Immature natural killer cell (primary cell): ENCODE measurements at regions not wholly inside any gene's neighbourhood (a gene's known extent, or its start where the extent isn't known, plus 50 kb on each side); places are given as distances from the start of the nearest gene placed in this dataset.

Source experiments
- DNase-seq, 3 donors: peaks; one replicate each; pipeline ENCODE4 v3.0.0; 2022; ENCODE audit warnings: mixed read lengths in 1 of 3
- H3K27ac Mint-ChIP-seq, 6 donors: one replicate each; pipeline ENCODE4 v1.8.0; 2020; ENCODE audit warnings: mixed read lengths in 6 of 6, mild to moderate bottlenecking in 5 of 6, inconsistent platforms in 4 of 6, moderate library complexity in 3 of 6
- H3K27me3 Mint-ChIP-seq, 3 donors: one replicate each; pipeline ENCODE4 v1.8.0; 2020 to 2021; ENCODE audit warnings: low read depth in 3 of 3, mild to moderate bottlenecking in 3 of 3, mixed read lengths in 3 of 3, moderate library complexity in 3 of 3, inconsistent platforms in 1 of 3
- H3K36me3 Mint-ChIP-seq, 3 donors: one replicate each; pipeline ENCODE4 v1.8.0; 2020; ENCODE audit warnings: mixed read lengths in 3 of 3, inconsistent platforms in 2 of 3, mild to moderate bottlenecking in 2 of 3
- H3K4me1 Mint-ChIP-seq, 2 donors: one replicate each; pipeline ENCODE4 v1.8.0; 2020; ENCODE audit warnings: inconsistent platforms in 2 of 2, mild to moderate bottlenecking in 2 of 2, mixed read lengths in 2 of 2, moderate library complexity in 1 of 2
- H3K4me3 Mint-ChIP-seq, 5 donors: one replicate each; pipeline ENCODE4 v1.8.0; 2020; ENCODE audit warnings: mild to moderate bottlenecking in 5 of 5, mixed read lengths in 5 of 5, inconsistent platforms in 3 of 5, moderate library complexity in 3 of 5
- H3K9me3 Mint-ChIP-seq, 6 donors: one replicate each; pipeline ENCODE4 v1.8.0; 2020; ENCODE audit warnings: mild to moderate bottlenecking in 6 of 6, mixed read lengths in 6 of 6, inconsistent platforms in 4 of 6, moderate library complexity in 3 of 6

GRCh38 chr5:162209005-162209605 is 141.5 kb downstream of the GABRG2 start:
- Mint-ChIP-seq H3K36me3 (no peaks in the 10 kb centered on the region), H3K27ac (no peak overlapping the region), H3K27me3 (peaks cover 0 to 4% (median 1%) of the 10 kb centered on the region in 3 donors), H3K9me3 (peaks cover 0 to 15% (median 3%) of the 10 kb centered on the region in 6 donors), H3K4me3 (no peak overlapping the region), H3K4me1 (no peaks in the 10 kb centered on the region)
- DNase-seq = peak in 2 of 3 donors; percentile 11 to 12

GRCh38 chr5:162214551-162214950 is 147.0 kb downstream of the GABRG2 start:
- H3K4me3 Mint-ChIP-seq = no peak overlapping the region
- DNase-seq = no peak
- no peaks in the 10 kb centered on the region for H3K36me3 Mint-ChIP-seq
- no peaks in the 10 kb centered on the region for H3K4me1 Mint-ChIP-seq
- H3K9me3 Mint-ChIP-seq = peaks cover 0 to 15% (median 4%) of the 10 kb centered on the region in 6 donors
- H3K27ac Mint-ChIP-seq = no peak overlapping the region
- peaks cover 0 to 1% (median 0%) of the 10 kb centered on the region in 3 donors for H3K27me3 Mint-ChIP-seq

GRCh38 chr5:162217037-162217436 is 149.5 kb downstream of the GABRG2 start:
- H3K4me1 Mint-ChIP-seq = no peaks in the 10 kb centered on the region
- H3K27ac Mint-ChIP-seq = no peak overlapping the region
- H3K9me3 Mint-ChIP-seq = peaks cover 0 to 21% (median 7%) of the 10 kb centered on the region in 6 donors
- no peaks in the 10 kb centered on the region for H3K36me3 Mint-ChIP-seq
- H3K27me3 Mint-ChIP-seq = peaks cover 0 to 5% (median 0%) of the 10 kb centered on the region in 3 donors
- H3K4me3 Mint-ChIP-seq = no peak overlapping the region
- no peak for DNase-seq

- Mint-ChIP-seq H3K27ac (no peak overlapping the region), H3K36me3 (no peaks in the 10 kb centered on the region), H3K27me3 (peaks cover 0 to 3% (median 0%) of the 10 kb centered on the region in 3 donors), H3K4me3 (no peak overlapping the region), H3K9me3 (peaks cover 0 to 17% (median 9%) of the 10 kb centered on the region in 6 donors), H3K4me1 (no peaks in the 10 kb centered on the region)
- no peak for DNase-seq
These were observed 154.3 kb downstream of the GABRG2 start for GRCh38 chr5:162221910-162222309.

GRCh38 chr5:162227075-162227474 is 159.5 kb downstream of the GABRG2 start:
- Mint-ChIP-seq H3K4me1 (no peaks in the 10 kb centered on the region), H3K4me3 (no peak overlapping the region), H3K9me3 (peaks cover 0 to 27% (median 5%) of the 10 kb centered on the region in 6 donors), H3K27ac (no peak overlapping the region), H3K27me3 (no peaks in the 10 kb centered on the region), H3K36me3 (peaks cover 0 to 3% (median 0%) of the 10 kb centered on the region in 3 donors)
- DNase-seq = no peak

- no peak overlapping the region for H3K27ac Mint-ChIP-seq
- no peaks in the 10 kb centered on the region for H3K4me1 Mint-ChIP-seq
- DNase-seq = no peak
These were observed 162.8 kb downstream of the GABRG2 start for GRCh38 chr5:162230348-162230747.

GRCh38 chr5:162231522-162231921 is 163.9 kb downstream of the GABRG2 start:
- H3K27ac Mint-ChIP-seq = no peak overlapping the region
- no peaks in the 10 kb centered on the region for H3K27me3 Mint-ChIP-seq
- H3K4me3 Mint-ChIP-seq = no peak overlapping the region
- no peaks in the 10 kb centered on the region for H3K4me1 Mint-ChIP-seq
- peaks cover 4 to 46% (median 11%) of the 10 kb centered on the region in 6 donors for H3K9me3 Mint-ChIP-seq
- peaks cover 0 to 3% (median 0%) of the 10 kb centered on the region in 3 donors for H3K36me3 Mint-ChIP-seq
- DNase-seq = no peak

More at GRCh38 chr5:162230348-162230747, 162.8 kb downstream of the GABRG2 start:
- H3K36me3 Mint-ChIP-seq = peaks cover 0 to 3% (median 0%) of the 10 kb centered on the region in 3 donors
- no peaks in the 10 kb centered on the region for H3K27me3 Mint-ChIP-seq
- H3K4me3 Mint-ChIP-seq = no peak overlapping the region
- H3K9me3 Mint-ChIP-seq = peaks cover 2 to 39% (median 10%) of the 10 kb centered on the region in 6 donors

- Mint-ChIP-seq H3K27ac (no peak overlapping the region), H3K36me3 (no peaks in the 10 kb centered on the region), H3K4me1 (no peaks in the 10 kb centered on the region), H3K4me3 (no peak overlapping the region), H3K27me3 (peaks cover 0 to 4% (median 0%) of the 10 kb centered on the region in 3 donors), H3K9me3 (peaks cover 4 to 20% (median 11%) of the 10 kb centered on the region in 6 donors)
- DNase-seq = no peak
These were observed 173.2 kb downstream of the GABRG2 start for GRCh38 chr5:162240734-162241133.

GRCh38 chr5:162242416-162242815 is 174.8 kb downstream of the GABRG2 start:
- Mint-ChIP-seq H3K4me1 (no peaks in the 10 kb centered on the region), H3K27ac (no peak overlapping the region), H3K27me3 (peaks cover 0 to 4% (median 0%) of the 10 kb centered on the region in 3 donors), H3K4me3 (no peak overlapping the region), H3K9me3 (peaks cover 0 to 11% (median 4%) of the 10 kb centered on the region in 6 donors), H3K36me3 (no peaks in the 10 kb centered on the region)
- DNase-seq = no peak

- H3K27ac Mint-ChIP-seq = no peak overlapping the region
- H3K4me1 Mint-ChIP-seq = no peaks in the 10 kb centered on the region
- no peak for DNase-seq
- H3K27me3 Mint-ChIP-seq = peaks cover 0 to 4% (median 0%) of the 10 kb centered on the region in 3 donors
- H3K36me3 Mint-ChIP-seq = no peaks in the 10 kb centered on the region
- H3K4me3 Mint-ChIP-seq = no peak overlapping the region
- H3K9me3 Mint-ChIP-seq = peaks cover 0 to 6% (median 4%) of the 10 kb centered on the region in 6 donors
These were observed 176.1 kb downstream of the GABRG2 start for GRCh38 chr5:162243651-162244050.

GRCh38 chr5:162248107-162248713 is 180.6 kb downstream of the GABRG2 start:
- peaks cover 0 to 7% (median 3%) of the 10 kb centered on the region in 6 donors for H3K9me3 Mint-ChIP-seq

GRCh38 chr5:162256711-162257110 is 189.1 kb downstream of the GABRG2 start:
- no peak for DNase-seq
- Mint-ChIP-seq H3K27me3 (peaks cover 0 to 4% (median 0%) of the 10 kb centered on the region in 3 donors), H3K36me3 (peaks cover 0 to 7% (median 0%) of the 10 kb centered on the region in 3 donors), H3K4me3 (no peak overlapping the region), H3K9me3 (peaks cover 0 to 8% (median 3%) of the 10 kb centered on the region in 6 donors), H3K4me1 (no peaks in the 10 kb centered on the region), H3K27ac (no peak overlapping the region)

More at GRCh38 chr5:162248107-162248713, 180.6 kb downstream of the GABRG2 start:
- Mint-ChIP-seq H3K4me3 (no peak overlapping the region), H3K27me3 (no peaks in the 10 kb centered on the region), H3K27ac (no peak overlapping the region), H3K36me3 (peaks cover 0 to 4% (median 0%) of the 10 kb centered on the region in 3 donors), H3K4me1 (no peaks in the 10 kb centered on the region)
- DNase-seq = no peak

GRCh38 chr5:162268694-162269481 is 201.3 kb downstream of the GABRG2 start:
- Mint-ChIP-seq H3K36me3 (no peaks in the 10 kb centered on the region), H3K27ac (peak overlapping the region in 3 of 6 donors; percentile 12 to 56 (median 15))

GRCh38 chr5:162272417-162272816 is 204.8 kb downstream of the GABRG2 start:
- no peaks in the 10 kb centered on the region for H3K36me3 Mint-ChIP-seq
- H3K4me3 Mint-ChIP-seq = no peak overlapping the region
- no peak overlapping the region for H3K27ac Mint-ChIP-seq
- no peaks in the 10 kb centered on the region for H3K27me3 Mint-ChIP-seq
- H3K4me1 Mint-ChIP-seq = peaks cover 12 to 22% of the 10 kb centered on the region in 2 donors
- DNase-seq = no peak
- H3K9me3 Mint-ChIP-seq = peaks cover 0 to 12% (median 2%) of the 10 kb centered on the region in 6 donors

More at GRCh38 chr5:162268694-162269481, 201.3 kb downstream of the GABRG2 start:
- peak; percentile 29 to 33 (median 29) for DNase-seq
- peaks cover 0 to 11% (median 2%) of the 10 kb centered on the region in 6 donors for H3K9me3 Mint-ChIP-seq
- H3K27me3 Mint-ChIP-seq = no peaks in the 10 kb centered on the region
- peaks cover 12 to 24% of the 10 kb centered on the region in 2 donors for H3K4me1 Mint-ChIP-seq
- H3K4me3 Mint-ChIP-seq = peak overlapping the region; percentile 59 to 77 (median 69)
